Neutrophil (primary cell): ENCODE measurements at regions not wholly inside any gene's neighbourhood (a gene's known extent, or its start where the extent isn't known, plus 50 kb on each side); places are given as distances from the start of the nearest gene placed in this dataset.

Source experiments
- H3K27ac ChIP-seq: fragments of 200-600 bp; sonication (generic); 2 replicates; pipeline ENCODE4 v1.5.1; 2016; ENCODE audit warnings: mild to moderate bottlenecking, moderate library complexity
- H3K27me3 ChIP-seq: fragments of 200-600 bp; sonication (generic); 2 replicates; pipeline ENCODE4 v1.6.0; 2016; ENCODE audit warnings: mild to moderate bottlenecking
- H3K36me3 ChIP-seq: fragments of 200-600 bp; sonication (generic); 2 replicates; pipeline ENCODE4 v1.5.1; 2017
- H3K4me1 ChIP-seq, 2 experiments: fragments of 200-600 bp in 1 of 2; sonication (generic) in 1 of 2; 1 replicate in 1 of 2; 2 replicates in 1 of 2; pipeline versions ENCODE4 v1.5.1 to v1.6.1; 2013 to 2016; ENCODE audit warnings: low read depth in 1 of 2, low read length in 1 of 2, mild to moderate bottlenecking in 1 of 2, moderate library complexity in 1 of 2; ENCODE audit not compliant: control insufficient read depth in 1 of 2, insufficient read depth in 1 of 2
- H3K4me3 ChIP-seq, 2 experiments: fragments of 200-600 bp in 1 of 2; sonication (generic) in 1 of 2; 1 replicate in 1 of 2; 2 replicates in 1 of 2; pipeline ENCODE4 v1.5.1; 2013 to 2016; ENCODE audit warnings: low read depth in 1 of 2, low read length in 1 of 2, mild to moderate bottlenecking in 1 of 2, moderate library complexity in 1 of 2
- H3K9me3 ChIP-seq: fragments of 200-600 bp; sonication (generic); 2 replicates; pipeline ENCODE4 v1.5.1; 2016
- CTCF ChIP-seq: fragments of 200-600 bp; sonication (generic); IDR thresholded peaks from 2 replicates; pipeline ENCODE4 v1.5.1; 2016; ENCODE audit warnings: antibody characterized with exemption

GRCh38 chr1:221035662-221036153 is 156.5 kb downstream of the HLX start:
- Histone ChIP-seq H3K9me3 (no peaks in the 10 kb centered on the region), H3K36me3 (no peaks in the 10 kb centered on the region), H3K27me3 (no peaks in the 10 kb centered on the region), H3K4me1 (peaks cover 11 to 24% of the 10 kb centered on the region in 2 experiments), H3K27ac (no peak overlapping the region), H3K4me3 (no peak overlapping the region)
- TF ChIP-seq CTCF = no peak

DNA sequence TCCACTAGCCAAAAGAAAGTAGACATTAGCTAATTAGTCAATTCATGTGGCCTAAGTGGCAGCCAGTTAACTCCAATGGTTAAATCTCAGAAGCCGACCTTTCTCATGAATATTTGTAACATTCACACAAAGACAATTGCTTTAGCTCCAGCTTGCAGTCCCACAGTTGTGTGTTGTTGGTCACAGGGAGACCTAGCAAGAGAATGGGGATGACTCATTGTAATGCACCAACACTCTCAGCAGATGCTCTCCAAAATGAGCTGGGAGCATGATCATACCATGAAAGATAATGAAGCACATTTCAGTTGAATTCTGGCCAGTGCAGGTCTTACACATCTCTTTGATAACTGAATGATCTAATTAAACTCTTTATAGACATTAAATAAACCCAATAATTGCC is 160.4 kb downstream of the HLX start:
- no peak for TF ChIP-seq CTCF
- Histone ChIP-seq H3K27ac (no peak overlapping the region), H3K9me3 (no peaks in the 10 kb centered on the region), H3K4me3 (no peak overlapping the region), H3K36me3 (no peaks in the 10 kb centered on the region), H3K4me1 (no peaks in the 10 kb centered on the region), H3K27me3 (no peaks in the 10 kb centered on the region)

GRCh38 chr1:221040101-221040500 is 160.9 kb downstream of the HLX start:
- Histone ChIP-seq H3K4me1 (no peaks in the 10 kb centered on the region), H3K9me3 (no peaks in the 10 kb centered on the region), H3K27ac (no peak overlapping the region), H3K27me3 (no peaks in the 10 kb centered on the region), H3K4me3 (no peak overlapping the region), H3K36me3 (no peaks in the 10 kb centered on the region)
- TF ChIP-seq CTCF = no peak

DNA sequence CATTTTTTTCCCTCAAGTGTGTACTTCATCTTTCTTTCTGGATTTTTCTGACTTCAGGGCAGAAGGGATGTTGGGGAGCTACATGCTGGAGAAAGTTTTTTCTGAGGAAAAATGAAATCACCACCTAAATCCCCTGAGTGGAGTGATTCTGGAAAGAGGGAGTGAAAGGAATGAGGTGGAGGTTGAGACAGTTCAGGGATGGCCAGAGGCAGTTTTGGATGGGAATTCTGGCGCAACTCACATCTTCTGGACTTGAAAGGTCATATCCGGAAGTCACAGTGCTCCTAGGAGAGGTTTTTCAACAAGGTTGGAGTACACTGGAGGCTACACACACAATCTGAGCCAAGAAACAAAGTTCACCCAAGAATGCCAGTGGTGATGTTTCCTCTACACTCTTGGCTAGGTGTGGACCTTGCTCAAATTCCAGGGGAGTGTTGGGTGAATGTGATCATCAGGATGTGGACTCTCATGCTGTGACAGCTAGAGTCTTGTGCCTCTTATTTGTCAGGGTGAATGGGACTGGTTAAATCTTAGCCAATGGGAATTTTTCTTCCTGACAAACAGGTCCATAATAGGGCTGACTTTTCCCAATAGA is 161.5 kb downstream of the HLX start:
- Histone ChIP-seq H3K27me3 (no peaks in the 10 kb centered on the region), H3K9me3 (no peaks in the 10 kb centered on the region), H3K36me3 (no peaks in the 10 kb centered on the region), H3K4me3 (no peak overlapping the region), H3K27ac (no peak overlapping the region), H3K4me1 (peaks cover 2 to 5% of the 10 kb centered on the region in 2 experiments)
- TF ChIP-seq CTCF = no peak

DNA sequence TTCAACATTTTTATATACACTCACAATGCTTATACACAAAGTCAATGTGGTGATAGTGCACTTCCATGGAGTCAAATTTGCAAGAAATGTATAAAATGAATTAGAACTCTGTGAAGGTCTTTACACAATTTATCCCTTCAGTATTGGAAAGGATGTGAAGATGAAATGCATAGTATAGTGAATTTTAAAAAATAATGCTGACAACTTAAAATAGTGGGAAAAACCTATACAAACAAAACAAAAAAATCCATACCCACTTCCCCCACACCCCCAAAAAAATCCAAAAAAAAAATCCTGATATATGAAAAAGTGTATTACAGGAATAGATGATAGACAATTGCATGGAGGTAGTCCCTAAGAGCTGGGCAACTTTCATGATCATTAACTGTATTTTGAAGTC is 165.3 kb downstream of the HLX start:
- H3K27ac ChIP-seq = no peak overlapping the region
- TF ChIP-seq CTCF = no peak
- no peak overlapping the region for H3K4me3 ChIP-seq
- no peaks in the 10 kb centered on the region for H3K36me3 ChIP-seq
- peaks cover 25 to 29% of the 10 kb centered on the region in 2 experiments for H3K4me1 ChIP-seq
- H3K27me3 ChIP-seq = no peaks in the 10 kb centered on the region
- H3K9me3 ChIP-seq = no peaks in the 10 kb centered on the region
